DOHH2 (cell line): ENCODE measurements at regions not wholly inside any gene's neighbourhood (a gene's known extent, or its start where the extent isn't known, plus 50 kb on each side); places are given as distances from the start of the nearest gene placed in this dataset.

Experiments used
- H3F3A ChIP-seq: fragments of 200-600 bp; sonication (generic), shearing (Covaris generic); 2 replicates; pipeline ENCODE4 v1.6.0; 2016; ENCODE audit warnings: antibody characterized with exemption, mild to moderate bottlenecking; ENCODE audit not compliant: control insufficient read depth, insufficient read depth
- H3K27ac ChIP-seq: fragments of 200-600 bp; sonication (generic); 2 replicates; pipeline ENCODE4 v1.5.1; 2014; ENCODE audit warnings: low read depth, mild to moderate bottlenecking, low read length, moderate library complexity
- H3K27me3 ChIP-seq: fragments of 200-600 bp; sonication (generic); 2 replicates; pipeline ENCODE4 v1.6.1; 2014; ENCODE audit warnings: mild to moderate bottlenecking, low read length, mixed read lengths; ENCODE audit not compliant: control insufficient read depth
- H3K36me3 ChIP-seq: fragments of 200-600 bp; sonication (generic); 2 replicates; pipeline ENCODE4 v1.6.1; 2014; ENCODE audit warnings: mild to moderate bottlenecking, low read length, moderate library complexity, mixed read lengths; ENCODE audit not compliant: control insufficient read depth
- H3K4me1 ChIP-seq: fragments of 200-600 bp; sonication (generic); 2 replicates; pipeline ENCODE4 v1.6.1; 2014; ENCODE audit warnings: mild to moderate bottlenecking, low read length, mixed read lengths; ENCODE audit not compliant: control insufficient read depth
- H3K4me2 ChIP-seq: fragments of 200-600 bp; sonication (generic); 2 replicates; pipeline ENCODE4 v1.6.0; 2014; ENCODE audit warnings: mild to moderate bottlenecking, low read length, moderate library complexity
- H3K4me3 ChIP-seq: fragments of 200-600 bp; sonication (generic); 2 replicates; pipeline ENCODE4 v1.5.1; 2014; ENCODE audit warnings: mild to moderate bottlenecking, low read length, mixed read lengths
- H3K79me2 ChIP-seq: fragments of 200-600 bp; sonication (generic); 2 replicates; pipeline ENCODE4 v1.6.1; 2014; ENCODE audit warnings: mild to moderate bottlenecking, low read length, mixed read lengths; ENCODE audit not compliant: control insufficient read depth
- H3K9me2 ChIP-seq: fragments of 200-600 bp; sonication (generic); replicated peaks from 2 replicates; pipeline ENCODE4 v1.6.1; 2014; ENCODE audit warnings: mild to moderate bottlenecking, low read length, mixed read lengths; ENCODE audit not compliant: control insufficient read depth
- H3K9me3 ChIP-seq: fragments of 200-600 bp; sonication (generic); 2 replicates; pipeline ENCODE4 v1.6.1; 2014; ENCODE audit warnings: antibody characterized with exemption, low read length, mixed read lengths; ENCODE audit not compliant: control insufficient read depth, insufficient read depth
- H4K20me1 ChIP-seq: fragments of 200-600 bp; sonication (generic); 2 replicates; pipeline ENCODE4 v1.6.0; 2014; ENCODE audit warnings: low read depth, mild to moderate bottlenecking, antibody characterized with exemption, low read length, moderate library complexity; ENCODE audit not compliant: control insufficient read depth, insufficient read depth
- CTCF ChIP-seq: fragments of 200-600 bp; sonication (generic); IDR thresholded peaks from one replicate; pipeline ENCODE4 v1.5.1; 2014; ENCODE audit warnings: antibody characterized with exemption, mild to moderate bottlenecking, low read depth, low read length; ENCODE audit not compliant: poor library complexity, severe bottlenecking
- EZH2phosphoT487 ChIP-seq: fragments of 200-600 bp; sonication (generic); IDR thresholded peaks from 2 replicates; pipeline ENCODE4 v1.6.1; 2017; ENCODE audit warnings: borderline replicate concordance, mild to moderate bottlenecking, antibody characterized with exemption, low read length, moderate library complexity, mixed read lengths

- no peaks in the 10 kb centered on the region for H3K9me2 ChIP-seq
- no peak overlapping the region for H3K27ac ChIP-seq
- no peaks in the 10 kb centered on the region for H3K4me1 ChIP-seq
- no peaks in the 10 kb centered on the region for H3K27me3 ChIP-seq
- H3K4me3 ChIP-seq: no peak overlapping the region
- no peaks in the 10 kb centered on the region for H3K79me2 ChIP-seq
- H3K9me3 ChIP-seq: no peaks in the 10 kb centered on the region
- H3F3A ChIP-seq: no peaks in the 10 kb centered on the region
- TF ChIP-seq CTCF (no peak), EZH2phosphoT487 (no peak)
- no peak overlapping the region for H3K4me2 ChIP-seq
- H3K36me3 ChIP-seq: no peaks in the 10 kb centered on the region
- H4K20me1 ChIP-seq: no peaks in the 10 kb centered on the region
Observed at GRCh38 chr2:207387001-207387571, 142.7 kb upstream of the CREB1 start.

GRCh38 chr2:207390302-207391095, 139.3 kb upstream of the CREB1 start:
- H3K4me1 ChIP-seq: no peaks in the 10 kb centered on the region
- no peaks in the 10 kb centered on the region for H3K79me2 ChIP-seq
- no peak overlapping the region for H3K4me3 ChIP-seq
- H3K9me2 ChIP-seq: no peaks in the 10 kb centered on the region
- no peaks in the 10 kb centered on the region for H4K20me1 ChIP-seq
- H3K27ac ChIP-seq: no peak overlapping the region
- H3F3A ChIP-seq: no peaks in the 10 kb centered on the region
- H3K27me3 ChIP-seq: no peaks in the 10 kb centered on the region
- TF ChIP-seq CTCF (no peak), EZH2phosphoT487 (no peak)
- H3K36me3 ChIP-seq: no peaks in the 10 kb centered on the region
- no peak overlapping the region for H3K4me2 ChIP-seq
- H3K9me3 ChIP-seq: no peaks in the 10 kb centered on the region

- Histone ChIP-seq H3F3A (no peaks in the 10 kb centered on the region), H3K4me3 (no peak overlapping the region), H3K9me2 (no peaks in the 10 kb centered on the region), H3K79me2 (no peaks in the 10 kb centered on the region), H3K4me1 (no peaks in the 10 kb centered on the region), H3K27ac (no peak overlapping the region), H4K20me1 (no peaks in the 10 kb centered on the region), H3K27me3 (no peaks in the 10 kb centered on the region), H3K36me3 (no peaks in the 10 kb centered on the region), H3K9me3 (no peaks in the 10 kb centered on the region), H3K4me2 (no peak overlapping the region)
- no peak for TF ChIP-seq CTCF
Observed at GRCh38 chr2:207394203-207394781, 135.5 kb upstream of the CREB1 start.
